ENCODE measurements at regions not wholly inside any gene's neighbourhood (a gene's known extent, or its start where the extent isn't known, plus 50 kb on each side); places are given as distances from the start of the nearest gene placed in this dataset.

GRCh38 chr10:8233049-8233448 lies 178.6 kb downstream of the GATA3 start:
- Histone ChIP-seq H4K20me1 (no peaks in the 10 kb centered on the region), H3K27ac (no peak overlapping the region), H3K36me3 (no peaks in the 10 kb centered on the region), H3K9me3 (replicated peaks in 1 of 11) (no peaks in the 10 kb centered on the region), H3K9ac (no peak overlapping the region), H3K27me3 (no peaks in the 10 kb centered on the region), H3K4me3 (no peak overlapping the region), H3K4me2 (no peak overlapping the region), H3K4me1 (0 out of 20 replicates have a peak, but pooled peaks cover 0 to 4% (median 0%) of the 10 kb centered on the region in 10 experiments)
- no peak for TF ChIP-seq Cebpa-rat (IDR thresholded peaks at IDR 0.05)

GRCh38 chr10:8233832-8234259 lies 179.4 kb downstream of the GATA3 start:
- TF ChIP-seq Cebpa-rat (IDR thresholded peaks at IDR 0.05) = no peak
- Histone ChIP-seq H3K9ac (no peak overlapping the region), H3K4me3 (no peak overlapping the region), H3K36me3 (no peaks in the 10 kb centered on the region), H3K9me3 (replicated peaks in 1 of 11) (no peaks in the 10 kb centered on the region), H3K4me1 (0 out of 20 replicates have a peak, but pooled peaks cover 0 to 4% (median 0%) of the 10 kb centered on the region in 10 experiments), H4K20me1 (no peaks in the 10 kb centered on the region), H3K27me3 (no peaks in the 10 kb centered on the region), H3K27ac (no peak overlapping the region), H3K4me2 (no peak overlapping the region)

GRCh38 chr10:8235253-8236027 lies 181.0 kb downstream of the GATA3 start:
- H3K9ac ChIP-seq = no peak overlapping the region
- 0 out of 20 replicates have a peak, but pooled peaks cover 0 to 4% (median 0%) of the 10 kb centered on the region in 10 experiments for H3K4me1 ChIP-seq
- no peaks in the 10 kb centered on the region for H4K20me1 ChIP-seq
- H3K27ac ChIP-seq = no peak overlapping the region
- no peaks in the 10 kb centered on the region for H3K9me3 ChIP-seq (replicated peaks in 1 of 11)
- no peak for TF ChIP-seq Cebpa-rat (IDR thresholded peaks at IDR 0.05)
- no peak overlapping the region for H3K4me3 ChIP-seq
- H3K27me3 ChIP-seq = no peaks in the 10 kb centered on the region
- no peaks in the 10 kb centered on the region for H3K36me3 ChIP-seq
- no peak overlapping the region for H3K4me2 ChIP-seq

- H3K4me1 ChIP-seq = peaks cover 0 to under 1% (median 0%) of the 10 kb centered on the region in 10 experiments; a peak in 5 of 20 replicates
- H3K27ac ChIP-seq = no peak overlapping the region
- no peak overlapping the region for H3K9ac ChIP-seq
- no peaks in the 10 kb centered on the region for H3K9me3 ChIP-seq (replicated peaks in 1 of 11)
- no peaks in the 10 kb centered on the region for H3K36me3 ChIP-seq
- H3K4me3 ChIP-seq = no peak overlapping the region
- no peaks in the 10 kb centered on the region for H4K20me1 ChIP-seq
- TF ChIP-seq Cebpa-rat (IDR thresholded peaks at IDR 0.05) = no peak
- H3K4me2 ChIP-seq = no peak overlapping the region
- H3K27me3 ChIP-seq = no peaks in the 10 kb centered on the region
Measured at GRCh38 chr10:8238986-8239385, 184.5 kb downstream of the GATA3 start.

GRCh38 chr10:8240861-8241260 lies 186.4 kb downstream of the GATA3 start:
- Histone ChIP-seq H4K20me1 (no peaks in the 10 kb centered on the region), H3K9me3 (replicated peaks in 1 of 11) (peaks cover 0 to 9% (median 1%) of the 10 kb centered on the region in 11 experiments; a peak in 9 of 22 replicates), H3K27ac (no peak overlapping the region), H3K4me1 (peaks cover 14 to 20% (median 18%) of the 10 kb centered on the region in 10 experiments), H3K4me2 (no peak overlapping the region), H3K9ac (no peak overlapping the region), H3K27me3 (no peaks in the 10 kb centered on the region), H3K4me3 (no peak overlapping the region), H3K36me3 (no peaks in the 10 kb centered on the region)
- no peak for TF ChIP-seq Cebpa-rat (IDR thresholded peaks at IDR 0.05)

- H3K4me3 ChIP-seq = no peak overlapping the region
- no peak overlapping the region for H3K4me2 ChIP-seq
- no peaks in the 10 kb centered on the region for H3K27me3 ChIP-seq
- no peak for TF ChIP-seq Cebpa-rat (IDR thresholded peaks at IDR 0.05)
- peaks cover 15 to 28% (median 23%) of the 10 kb centered on the region in 10 experiments for H3K4me1 ChIP-seq
- H3K9me3 ChIP-seq (replicated peaks in 1 of 11) = peaks cover 12 to 24% (median 16%) of the 10 kb centered on the region in 11 experiments
- 0 out of 22 replicates have a peak, but pooled peaks cover 0 to 3% (median 0%) of the 10 kb centered on the region in 11 experiments for H3K36me3 ChIP-seq
- H4K20me1 ChIP-seq = no peaks in the 10 kb centered on the region
- H3K27ac ChIP-seq = no peak overlapping the region
- H3K9ac ChIP-seq = no peak overlapping the region
Measured at GRCh38 chr10:8242295-8242872, 187.9 kb downstream of the GATA3 start.

GRCh38 chr10:8245131-8245813 lies 190.8 kb downstream of the GATA3 start:
- Histone ChIP-seq H3K9ac (no peak overlapping the region), H3K36me3 (0 out of 22 replicates have a peak, but pooled peaks cover 0 to 3% (median 0%) of the 10 kb centered on the region in 11 experiments), H3K4me3 (peak overlapping the region in 3 of 10 experiments; percentile 14 to 15 (median 14); a peak in 4 of 20 replicates), H3K4me2 (peak overlapping the region; percentile 61 to 86 (median 69)), H3K9me3 (replicated peaks in 1 of 11) (peaks cover 13 to 31% (median 22%) of the 10 kb centered on the region in 11 experiments), H3K27ac (peak overlapping the region in 4 of 11 experiments; percentile 24 to 52 (median 40); a peak in 8 of 22 replicates), H3K27me3 (no peaks in the 10 kb centered on the region), H3K4me1 (peaks cover 15 to 28% (median 23%) of the 10 kb centered on the region in 10 experiments), H4K20me1 (no peaks in the 10 kb centered on the region)
- no peak for TF ChIP-seq Cebpa-rat (IDR thresholded peaks at IDR 0.05)

GRCh38 chr10:8245814-8246142 lies 191.3 kb downstream of the GATA3 start:
- peaks cover 13 to 31% (median 22%) of the 10 kb centered on the region in 11 experiments for H3K9me3 ChIP-seq (replicated peaks in 1 of 11)
- H3K27me3 ChIP-seq = no peaks in the 10 kb centered on the region
- H3K4me3 ChIP-seq = no peak overlapping the region
- peak overlapping the region in 4 of 11 experiments; percentile 15 to 52 (median 34); a peak in 5 of 22 replicates for H3K27ac ChIP-seq
- peaks cover 15 to 28% (median 23%) of the 10 kb centered on the region in 10 experiments for H3K4me1 ChIP-seq
- no peak for TF ChIP-seq Cebpa-rat (IDR thresholded peaks at IDR 0.05)
- H3K36me3 ChIP-seq = 0 out of 22 replicates have a peak, but pooled peaks cover 0 to 3% (median 0%) of the 10 kb centered on the region in 11 experiments
- no peak overlapping the region for H3K9ac ChIP-seq
- H4K20me1 ChIP-seq = no peaks in the 10 kb centered on the region
- H3K4me2 ChIP-seq = peak overlapping the region; percentile 61 to 86 (median 69); a peak in 21 of 22 replicates

GRCh38 chr10:8246548-8246947 lies 192.1 kb downstream of the GATA3 start:
- Histone ChIP-seq H3K36me3 (0 out of 22 replicates have a peak, but pooled peaks cover 0 to 3% (median 0%) of the 10 kb centered on the region in 11 experiments), H3K9me3 (replicated peaks in 1 of 11) (peaks cover 13 to 31% (median 22%) of the 10 kb centered on the region in 11 experiments), H4K20me1 (no peaks in the 10 kb centered on the region), H3K4me3 (no peak overlapping the region), H3K27ac (no peak overlapping the region), H3K4me2 (no peak overlapping the region), H3K9ac (no peak overlapping the region), H3K4me1 (peaks cover 15 to 28% (median 23%) of the 10 kb centered on the region in 10 experiments), H3K27me3 (no peaks in the 10 kb centered on the region)
- TF ChIP-seq Cebpa-rat (IDR thresholded peaks at IDR 0.05) = no peak
